ENCODE measurements at regions not wholly inside any gene's neighbourhood (a gene's known extent, or its start where the extent isn't known, plus 50 kb on each side); places are given as distances from the start of the nearest gene placed in this dataset.

- no peak overlapping the region for H3K27ac ChIP-seq (ENCODE audit: low read depth in 1 of 2, low read length in 2 of 2)
- no peak for TF ChIP-seq CTCF (IDR thresholded peaks at IDR 0.05; ENCODE audit: low read depth, low read length, missing input control)
- no peak for TF ChIP-seq EGR1 (IDR thresholded peaks at IDR 0.05; ENCODE audit: low read depth in 2 of 2)
- TF ChIP-seq YY1 (IDR thresholded peaks at IDR 0.05), result no peak
- TF ChIP-seq HNF4G (IDR thresholded peaks at IDR 0.05), result no peak
- no peak for TF ChIP-seq ZBTB33 (IDR thresholded peaks at IDR 0.05)
- TF ChIP-seq FOXA2 (IDR thresholded peaks at IDR 0.05), result no peak
- TF ChIP-seq JUND (IDR thresholded peaks at IDR 0.05), result no peak
- no peak for TF ChIP-seq NR2F2 (IDR thresholded peaks at IDR 0.05)
- TF ChIP-seq MAX (IDR thresholded peaks at IDR 0.05), result no peak
- no peak for TF ChIP-seq GABPA (IDR thresholded peaks at IDR 0.05 in 1 of 2, conservative IDR thresholded peaks at IDR 0.05 in 1 of 2)
- TF ChIP-seq FOXA1 (IDR thresholded peaks at IDR 0.05), result no peak
- no peak for TF ChIP-seq HNF4A (conservative IDR thresholded peaks at IDR 0.05)
- no peak for TF ChIP-seq REST (IDR thresholded peaks at IDR 0.05)
- TF ChIP-seq TAF1 (conservative IDR thresholded peaks at IDR 0.05), result no peak
- TF ChIP-seq SP1 (IDR thresholded peaks at IDR 0.05), result no peak
- TF ChIP-seq RAD21 (IDR thresholded peaks at IDR 0.05), result no peak
- no peak for TF ChIP-seq ATF3 (IDR thresholded peaks at IDR 0.05)
- no peak overlapping the region for H3K9ac ChIP-seq (ENCODE audit: low read depth in 1 of 2, low read length in 2 of 2)
- peaks cover 2 to 16% (median 5%) of the 10 kb centered on the region in 4 donors for H3K4me1 ChIP-seq (ENCODE audit: control insufficient read depth in 4 of 4, insufficient read depth in 4 of 4, low read length in 3 of 4)
- 84% methylated on average over 11 of the region's 11 CpGs for WGBS
- no peaks in the 10 kb centered on the region for H3K27me3 ChIP-seq (ENCODE audit: control insufficient read depth in 4 of 4, insufficient read depth in 4 of 4, low read length in 3 of 4)
- no peak for DNase-seq (ENCODE audit: low spot score)
- no peak overlapping the region for H3K4me3 ChIP-seq (ENCODE audit: low read depth in 1 of 3, low read length in 3 of 3)
- no peaks in the 10 kb centered on the region for H3K9me3 ChIP-seq (ENCODE audit: control insufficient read depth in 4 of 4, low read length in 3 of 4)
- no peaks in the 10 kb centered on the region for H3K36me3 ChIP-seq (ENCODE audit: control insufficient read depth in 4 of 4, insufficient read depth in 3 of 4, low read depth in 1 of 4, low read length in 3 of 4)
Observed at GRCh38 chr1:229058111-229058561, 212.8 kb upstream of the RAB4A start.

GRCh38 chr1:229058729-229059128, 212.2 kb upstream of the RAB4A start:
- no peak overlapping the region for H3K4me3 ChIP-seq (ENCODE audit: low read depth in 1 of 3, low read length in 3 of 3)
- no peaks in the 10 kb centered on the region for H3K36me3 ChIP-seq (ENCODE audit: control insufficient read depth in 4 of 4, insufficient read depth in 3 of 4, low read depth in 1 of 4, low read length in 3 of 4)
- no peak overlapping the region for H3K27ac ChIP-seq (ENCODE audit: low read depth in 1 of 2, low read length in 2 of 2)
- no peaks in the 10 kb centered on the region for H3K9me3 ChIP-seq (ENCODE audit: control insufficient read depth in 4 of 4, low read length in 3 of 4)
- 66% methylated on average over 10 of the region's 10 CpGs for WGBS
- H3K9ac ChIP-seq (ENCODE audit: low read depth in 1 of 2, low read length in 2 of 2), result no peak overlapping the region
- H3K27me3 ChIP-seq (ENCODE audit: control insufficient read depth in 4 of 4, insufficient read depth in 4 of 4, low read length in 3 of 4), result no peaks in the 10 kb centered on the region
- peaks cover 2 to 16% (median 5%) of the 10 kb centered on the region in 4 donors for H3K4me1 ChIP-seq (ENCODE audit: control insufficient read depth in 4 of 4, insufficient read depth in 4 of 4, low read length in 3 of 4)
- no peak for DNase-seq (ENCODE audit: low spot score)
- TF ChIP-seq MAX (IDR thresholded peaks at IDR 0.05) (no peak), RXRA (IDR thresholded peaks at IDR 0.05) (no peak), GABPA (IDR thresholded peaks at IDR 0.05 in 1 of 2, conservative IDR thresholded peaks at IDR 0.05 in 1 of 2) (no peak), REST (IDR thresholded peaks at IDR 0.05) (no peak), ZBTB33 (IDR thresholded peaks at IDR 0.05) (no peak), FOXA1 (IDR thresholded peaks at IDR 0.05) (no peak), EGR1 (IDR thresholded peaks at IDR 0.05; ENCODE audit: low read depth in 2 of 2) (no peak), FOXA2 (IDR thresholded peaks at IDR 0.05) (no peak)

Measured in liver (tissue), 8 donors.